AG20443 (cell line): ENCODE measurements at regions not wholly inside any gene's neighbourhood (a gene's known extent, or its start where the extent isn't known, plus 50 kb on each side); places are given as distances from the start of the nearest gene placed in this dataset.
"Not testable (repeated sequence)": the region's sequence is repeated elsewhere in the genome, so short reads cannot be mapped to it uniquely, and the experiment has no call there.

Experiments used
- DNase-seq: peaks from one replicate; pipeline ENCODE4 v3.0.0; 2012; ENCODE audit warnings: low spot score, mixed read lengths

DNA sequence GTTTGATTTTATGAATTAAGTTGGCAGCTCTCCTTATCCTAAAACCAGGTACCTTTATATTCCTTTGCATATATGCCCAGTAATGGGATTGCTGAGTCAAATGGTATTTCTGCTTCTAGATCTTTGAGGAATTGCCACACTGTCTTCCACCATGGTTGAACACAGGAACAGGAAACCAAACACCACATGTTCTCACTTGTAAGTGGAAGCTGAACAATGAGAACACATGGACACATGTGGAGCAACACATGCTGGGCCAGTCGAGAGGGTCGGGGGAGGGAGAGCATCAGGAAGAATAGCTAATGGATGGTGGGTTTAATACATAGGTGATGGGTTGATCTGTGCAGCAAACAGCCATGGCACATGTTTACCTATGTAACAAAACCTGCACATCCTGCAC is 214.6 kb downstream of the BLID start:
- DNase-seq: not testable (repeated sequence)

DNA sequence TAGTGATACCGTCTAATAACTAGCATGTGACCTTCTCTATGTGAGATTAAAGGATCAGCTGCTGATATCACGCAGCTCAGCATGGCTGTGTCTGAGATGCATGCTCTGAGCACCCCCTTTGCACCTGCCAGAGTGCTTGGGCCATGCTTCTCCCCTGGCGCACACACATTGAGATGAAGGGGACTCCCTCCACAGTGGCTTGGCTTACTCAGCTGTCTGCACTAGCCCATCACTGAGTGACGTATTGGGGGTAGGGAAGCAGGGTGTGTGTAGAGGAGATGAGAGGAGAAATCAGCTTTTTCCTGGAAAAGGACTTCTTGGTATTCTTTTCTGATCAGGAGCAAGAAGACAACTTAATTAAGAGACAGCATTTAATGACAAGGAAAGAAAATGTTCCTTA is 216.5 kb downstream of the BLID start:
- no peak for DNase-seq

DNA sequence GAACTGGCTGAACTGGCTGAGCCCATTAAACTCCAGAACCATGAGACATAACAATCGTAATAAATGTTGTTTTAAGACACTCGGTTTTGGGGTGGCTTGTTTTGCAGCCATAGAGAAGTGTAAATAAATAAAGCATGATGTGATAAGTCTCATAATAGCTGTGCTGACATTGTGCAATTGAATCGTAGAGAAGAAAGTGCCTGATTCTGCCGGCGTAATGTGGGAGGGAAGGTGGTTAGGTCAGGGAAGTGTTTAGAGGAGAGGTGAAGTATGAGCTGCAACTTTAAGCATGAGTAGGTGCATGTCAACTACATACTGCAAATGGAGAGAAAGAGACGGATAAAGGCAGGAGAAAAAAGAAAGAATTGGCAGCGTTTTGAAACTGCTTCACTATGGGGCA is 217.1 kb downstream of the BLID start:
- no peak for DNase-seq

DNA sequence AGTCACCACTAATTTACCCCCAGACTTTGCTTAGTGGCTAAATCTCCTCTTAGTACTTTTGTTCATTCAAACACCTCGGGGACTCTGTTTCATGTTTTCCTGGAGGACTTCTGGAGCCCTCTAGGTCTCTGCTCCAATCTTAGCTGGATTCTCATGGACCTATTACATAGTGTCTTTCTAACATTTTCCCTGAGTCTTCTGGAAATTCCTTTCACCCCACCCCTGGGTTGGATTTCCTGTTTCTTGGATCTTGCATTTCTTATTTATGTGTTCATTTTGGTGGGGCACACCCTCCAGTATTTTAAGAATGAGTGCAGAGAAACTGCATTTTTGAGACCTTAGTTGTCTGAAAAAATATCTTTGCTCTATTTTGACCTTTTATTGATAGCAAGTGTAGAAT is 220.1 kb downstream of the BLID start:
- DNase-seq: peak; percentile 68

DNA sequence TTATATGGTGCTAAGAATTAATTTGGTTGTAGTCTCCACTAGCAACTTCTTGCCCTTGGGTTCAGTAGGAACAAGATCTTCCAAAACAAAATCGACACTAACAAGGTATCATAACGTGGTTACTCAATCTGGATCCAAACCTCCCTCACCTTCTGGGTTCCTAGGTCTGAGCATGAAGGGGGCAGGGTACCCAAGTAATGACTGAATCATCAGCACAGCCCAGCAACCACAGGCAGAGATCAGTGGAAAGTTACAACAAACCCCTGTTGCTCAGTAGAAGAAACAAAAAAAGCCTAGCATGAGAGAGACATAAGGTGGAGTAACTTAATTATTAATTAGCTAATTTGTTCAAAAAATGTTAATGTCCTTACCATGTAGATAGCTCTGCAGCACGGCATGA is 221.4 kb downstream of the BLID start:
- DNase-seq: peak; percentile 47

DNA sequence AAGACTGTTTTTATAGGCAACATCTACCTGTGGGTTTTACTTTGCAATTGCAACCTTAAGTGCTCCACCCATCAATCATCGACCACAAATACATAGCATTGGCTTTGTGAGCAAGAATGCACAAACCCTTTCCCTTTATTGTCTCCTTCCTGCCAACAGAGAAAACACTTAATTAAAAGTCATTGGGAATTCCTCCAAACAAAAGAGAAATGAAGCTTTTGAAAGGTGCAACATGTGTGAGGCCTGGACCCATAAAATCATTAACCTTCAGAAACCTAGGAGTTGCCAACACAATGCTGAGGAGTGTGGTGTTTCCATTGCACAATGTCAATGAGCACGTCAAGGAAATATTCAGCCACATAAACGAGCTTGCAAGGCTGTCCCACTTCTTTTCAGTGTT is 223.2 kb downstream of the BLID start:
- peak; percentile 45 for DNase-seq

DNA sequence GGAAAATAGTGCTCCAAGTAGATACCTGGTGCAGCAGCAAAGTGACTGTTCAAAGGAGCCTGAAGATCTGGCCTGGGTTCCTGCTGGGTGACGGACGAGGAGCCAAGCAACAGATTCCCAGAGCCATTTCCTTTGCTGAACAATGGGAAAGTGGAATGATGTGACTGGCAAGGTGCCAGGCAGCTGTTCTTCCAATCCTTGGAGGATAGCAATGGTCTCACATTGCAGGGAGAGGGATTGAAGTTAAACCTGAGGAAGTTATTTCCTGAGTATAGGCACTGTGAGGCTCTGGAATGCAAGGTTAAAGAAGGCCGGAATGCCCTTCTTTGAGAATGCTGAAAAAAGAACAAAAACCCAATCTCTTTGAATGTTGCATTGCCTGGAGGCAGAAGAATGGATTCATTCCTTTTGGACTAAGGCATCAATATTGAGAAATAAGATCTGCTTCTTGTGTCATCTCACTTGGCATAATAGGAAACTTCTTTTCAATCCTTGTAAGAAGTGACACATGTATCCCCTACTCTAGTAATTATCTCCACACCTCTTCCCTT is 223.8 kb downstream of the BLID start:
- DNase-seq: peak; percentile 57

DNA sequence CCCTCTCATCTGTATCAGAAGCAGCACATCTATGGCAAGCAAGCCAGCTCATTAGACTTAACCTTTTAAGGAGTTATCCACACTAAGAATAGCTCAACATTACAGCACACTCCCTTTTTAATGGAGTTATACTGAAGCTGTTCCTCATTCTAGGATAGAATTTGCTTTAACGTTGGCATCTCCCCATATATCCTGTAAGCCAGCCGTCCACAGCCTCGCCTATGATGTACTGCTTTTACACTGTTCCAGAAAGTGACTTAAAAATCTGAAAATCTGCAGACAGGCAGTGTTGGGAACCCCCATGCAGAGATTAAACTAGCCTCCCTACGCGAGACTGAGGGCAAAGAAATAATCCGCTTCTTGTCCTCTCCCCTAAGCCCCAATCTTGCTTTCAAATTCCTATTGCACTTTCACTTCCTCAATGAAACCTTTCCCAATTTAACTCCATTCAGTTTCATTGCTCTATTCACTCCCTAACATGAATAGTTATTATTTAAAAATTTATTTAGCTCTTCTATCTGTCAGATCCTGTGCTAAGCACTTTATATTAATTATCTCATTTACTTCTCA is 225.0 kb downstream of the BLID start:
- no peak for DNase-seq

DNA sequence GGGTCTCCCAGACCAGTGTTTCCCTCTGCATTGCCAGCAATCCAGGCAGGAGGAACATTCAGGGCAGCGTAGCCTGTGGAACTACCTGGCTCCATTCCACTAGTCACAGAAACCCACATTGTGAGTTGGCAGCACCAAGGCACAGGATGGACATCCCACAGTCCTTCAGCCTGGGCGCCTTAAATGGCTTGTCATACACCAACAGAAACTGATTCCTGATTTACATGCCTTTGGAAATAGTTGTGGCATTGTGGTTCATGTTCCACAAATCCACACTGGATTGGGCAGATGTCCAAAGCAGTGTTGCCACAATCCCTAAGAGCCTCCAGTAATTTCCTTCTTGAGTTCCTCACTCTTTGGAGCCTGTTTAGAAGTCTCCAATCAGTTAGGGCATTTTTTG is 225.6 kb downstream of the BLID start:
- DNase-seq: peak; percentile 69

DNA sequence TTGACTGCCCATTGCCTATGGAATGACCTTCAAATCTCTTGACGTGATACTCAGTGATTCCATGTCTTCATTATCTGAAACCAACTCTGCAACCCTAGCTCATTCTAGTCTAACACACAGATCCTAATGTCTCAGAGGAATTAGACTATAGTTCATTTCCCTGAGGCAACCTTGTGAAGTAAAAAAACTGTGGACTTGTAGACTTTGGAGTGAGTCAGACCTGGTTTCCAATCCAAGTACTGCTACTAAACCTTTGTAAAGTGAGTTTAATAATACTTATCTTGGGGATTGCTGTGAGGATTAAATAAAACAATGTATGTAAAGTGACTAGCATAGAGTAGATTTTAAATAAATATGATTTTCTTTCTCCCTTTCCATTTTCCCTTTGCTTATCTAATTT is 226.1 kb downstream of the BLID start:
- DNase-seq: peak; percentile 48

DNA sequence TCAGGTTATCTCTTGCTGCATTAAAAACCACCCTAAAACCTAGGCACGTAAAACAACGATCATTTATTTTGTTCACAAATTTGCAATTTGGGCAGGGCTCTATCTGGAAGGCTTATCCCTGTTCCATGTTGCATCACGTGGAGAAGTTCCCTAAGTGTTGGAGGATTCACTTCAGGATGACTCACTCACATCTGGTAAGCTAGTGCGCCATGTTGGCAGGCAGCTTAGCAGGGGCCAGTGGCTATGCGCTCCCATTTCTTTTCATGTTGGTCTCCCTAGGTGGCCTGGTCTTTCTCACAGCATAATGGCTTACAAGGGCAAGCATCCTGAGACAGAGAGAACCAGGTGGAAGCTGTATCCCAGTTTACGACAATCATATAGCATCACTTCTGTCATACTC is 226.8 kb downstream of the BLID start:
- DNase-seq: no peak

DNA sequence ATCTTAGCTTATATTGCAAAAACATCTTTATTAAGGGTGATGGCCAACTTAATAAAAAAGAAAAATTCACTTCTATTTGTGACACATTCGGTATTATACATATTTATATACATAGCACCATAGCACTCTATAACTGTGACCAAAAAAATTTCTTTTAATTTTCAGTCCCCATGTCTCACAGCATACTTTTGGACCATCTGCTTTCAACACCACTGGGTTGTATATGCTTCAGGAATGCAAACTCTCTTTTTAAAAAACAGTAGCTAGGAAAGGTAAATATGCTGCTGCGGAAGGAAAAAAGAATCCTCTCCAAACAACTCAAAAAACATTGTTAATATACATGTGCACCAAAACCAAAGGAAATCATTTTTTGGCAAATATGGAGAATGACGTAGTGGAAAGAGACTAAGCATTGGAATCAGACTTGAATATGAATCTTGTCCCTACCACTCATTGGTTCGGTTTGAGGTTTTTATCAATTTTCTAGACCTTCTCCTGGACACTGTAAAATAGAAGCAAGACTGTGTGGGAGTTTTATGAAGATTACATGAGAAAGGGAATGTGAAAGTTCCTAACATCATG is 227.9 kb downstream of the BLID start:
- no peak for DNase-seq

DNA sequence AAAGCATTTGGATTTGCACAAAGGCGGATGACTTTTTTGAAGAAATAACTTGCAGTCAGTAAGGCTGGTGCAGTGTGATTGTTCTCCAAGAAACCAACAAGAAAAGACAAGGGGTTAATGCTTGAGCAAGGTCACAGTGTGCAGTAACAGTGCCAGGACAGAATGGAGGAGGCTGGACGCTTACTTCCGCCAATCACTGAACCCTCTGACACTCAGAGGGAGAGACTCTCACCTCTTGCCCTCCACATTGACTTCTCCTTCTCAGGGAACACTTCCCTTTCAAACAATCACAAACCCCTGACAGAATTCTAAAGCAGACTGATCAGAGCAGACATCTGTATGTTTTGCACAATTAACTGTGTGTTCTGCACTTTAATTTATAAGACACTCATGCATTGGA is 228.4 kb downstream of the BLID start:
- DNase-seq: no peak

DNA sequence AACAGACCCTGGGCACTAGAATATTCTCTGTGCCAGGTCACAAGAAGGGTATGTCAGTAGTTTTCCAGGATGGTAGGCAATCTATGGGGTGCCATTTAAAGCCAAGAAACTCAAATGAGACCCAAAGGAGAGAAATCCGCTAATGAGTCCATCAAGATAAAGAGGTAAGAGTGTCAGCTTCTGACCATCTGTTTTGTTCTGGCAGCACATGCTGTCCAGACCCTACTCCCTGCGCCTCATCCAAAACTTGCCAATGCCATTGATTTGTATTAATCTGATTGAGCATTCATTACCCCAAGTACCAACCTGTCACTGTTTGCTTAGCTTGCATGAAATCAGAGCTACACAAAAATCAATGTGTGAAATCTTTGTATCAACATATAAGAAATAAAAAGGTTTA is 229.0 kb downstream of the BLID start:
- no peak for DNase-seq

DNA sequence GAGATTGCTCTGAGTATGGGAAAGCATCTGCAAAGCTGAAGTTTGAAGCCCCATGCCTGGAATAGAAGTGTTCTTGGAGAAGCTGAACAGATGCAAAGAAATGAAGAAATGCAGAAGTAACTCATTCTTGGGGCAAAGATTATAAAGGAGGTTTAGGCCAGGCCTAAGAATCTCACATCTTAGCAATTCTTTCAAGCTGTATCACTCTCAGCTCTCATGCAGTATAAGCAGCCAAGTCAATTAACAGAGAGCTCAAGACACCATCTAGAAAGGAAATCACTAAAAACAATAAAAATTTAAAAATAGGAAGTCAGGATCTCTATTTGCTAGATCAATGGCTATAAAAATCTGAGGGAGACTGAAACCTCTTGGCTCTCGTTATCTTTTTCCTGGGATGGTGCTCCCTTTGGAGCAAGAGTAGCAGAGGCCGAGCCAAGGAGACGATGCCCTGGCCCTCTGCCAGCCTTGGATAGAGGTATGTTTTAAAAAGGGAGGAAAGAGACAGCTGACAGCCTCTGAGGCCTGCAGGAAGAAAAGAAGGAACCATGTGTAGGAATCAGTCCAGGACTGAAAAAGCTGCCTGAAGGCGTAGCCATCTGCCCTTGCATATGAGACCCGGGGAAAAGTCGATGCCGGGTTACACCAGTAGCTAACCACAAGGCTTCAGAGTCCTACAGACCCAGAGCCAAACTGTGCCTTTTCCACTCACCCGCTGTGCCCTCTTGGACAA is 229.8 kb downstream of the BLID start:
- no peak for DNase-seq

DNA sequence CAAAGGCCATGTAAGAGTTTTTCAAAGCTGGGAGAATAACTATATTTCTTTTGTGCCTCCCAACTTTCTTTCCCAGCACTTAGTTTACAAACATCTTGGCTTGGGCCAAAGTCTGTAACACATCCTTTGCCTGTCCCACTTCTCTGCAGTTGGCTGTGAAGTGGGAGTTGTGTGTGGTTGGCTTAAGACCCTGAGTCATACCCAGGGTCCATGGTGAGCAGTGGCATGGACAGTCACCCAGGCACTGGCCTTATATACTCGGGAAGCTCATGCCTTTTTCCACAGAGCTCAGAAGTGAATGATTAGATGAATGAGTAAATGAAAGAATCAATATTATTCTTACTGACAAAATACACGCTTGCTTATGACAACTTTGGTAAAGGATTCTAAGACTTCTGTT is 231.4 kb downstream of the BLID start:
- DNase-seq: no peak

DNA sequence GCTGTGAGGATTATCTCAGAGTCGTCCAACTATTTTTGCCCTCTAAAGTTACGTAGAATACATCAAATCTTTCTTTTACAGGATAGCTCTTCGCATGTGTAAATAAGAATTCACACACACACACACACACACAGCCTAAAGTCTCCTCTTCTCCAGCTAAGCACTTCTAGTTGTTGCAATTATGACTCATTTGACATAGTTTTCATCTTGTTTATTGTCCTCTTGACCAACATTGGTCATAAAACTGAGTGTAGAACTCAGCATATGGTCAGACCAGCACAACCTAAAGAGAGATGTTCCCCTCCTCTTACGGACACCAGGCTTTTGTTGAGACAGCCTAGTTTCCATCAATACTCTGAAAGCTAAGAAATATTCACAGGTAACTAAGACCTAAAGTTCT is 234.2 kb downstream of the BLID start:
- DNase-seq: peak; percentile 57

DNA sequence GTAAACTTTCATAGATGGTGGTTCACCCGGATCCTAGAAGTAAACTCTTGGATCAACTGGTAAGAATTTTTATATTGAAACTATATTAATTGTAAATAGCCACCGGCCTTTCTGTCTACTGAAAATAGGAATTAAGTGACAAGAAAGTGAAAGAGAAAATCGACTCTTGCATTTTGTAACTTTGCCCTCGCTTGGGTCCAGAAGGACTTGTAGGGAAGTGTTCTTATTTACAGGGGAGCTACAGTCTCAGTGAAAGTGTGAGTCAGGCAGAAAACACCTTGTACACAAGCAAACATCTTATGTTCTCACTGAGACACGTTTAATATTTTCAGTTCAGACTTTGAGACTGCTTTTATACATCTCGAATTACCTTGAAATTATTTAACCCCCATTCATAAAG is 238.9 kb downstream of the BLID start:
- no peak for DNase-seq

DNA sequence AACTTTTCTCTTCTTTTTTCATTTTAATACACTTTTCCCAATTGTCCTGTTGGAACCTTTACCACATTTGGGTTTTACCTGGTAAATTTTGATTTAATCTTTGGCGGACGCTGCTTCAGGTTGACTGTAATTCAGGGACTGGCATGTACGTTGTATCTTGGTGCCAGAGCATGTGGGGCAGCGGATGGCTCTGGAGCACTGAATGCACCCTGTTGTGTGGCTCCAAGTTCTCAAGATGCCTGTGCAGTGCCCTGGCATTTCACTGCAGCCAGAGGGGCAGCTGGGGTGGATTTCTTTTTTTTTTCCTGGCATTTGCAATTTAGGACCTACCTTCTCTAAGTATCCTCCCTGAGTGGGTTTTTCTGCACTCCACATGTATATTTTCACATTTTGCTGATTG is 242.2 kb downstream of the BLID start:
- no peak for DNase-seq

DNA sequence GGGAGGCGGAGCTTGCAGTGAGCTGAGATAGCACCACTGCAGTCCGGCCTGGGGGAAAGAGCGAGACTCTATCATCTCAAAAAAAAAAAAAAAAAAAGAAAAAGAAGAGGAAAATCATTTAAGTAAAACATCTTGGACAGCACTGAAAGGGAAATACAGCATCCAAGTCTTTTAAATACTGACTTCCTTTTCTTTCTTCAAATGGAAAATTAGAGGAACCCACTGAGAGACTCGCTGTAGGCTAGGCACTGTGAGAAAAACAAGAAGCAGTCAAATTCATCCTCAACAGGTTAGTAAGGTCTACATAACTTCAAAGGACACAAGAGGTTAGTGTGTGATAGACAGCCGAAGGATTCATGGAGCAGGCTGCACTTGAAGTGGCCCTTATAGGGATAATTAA is 243.7 kb downstream of the BLID start:
- no peak for DNase-seq

DNA sequence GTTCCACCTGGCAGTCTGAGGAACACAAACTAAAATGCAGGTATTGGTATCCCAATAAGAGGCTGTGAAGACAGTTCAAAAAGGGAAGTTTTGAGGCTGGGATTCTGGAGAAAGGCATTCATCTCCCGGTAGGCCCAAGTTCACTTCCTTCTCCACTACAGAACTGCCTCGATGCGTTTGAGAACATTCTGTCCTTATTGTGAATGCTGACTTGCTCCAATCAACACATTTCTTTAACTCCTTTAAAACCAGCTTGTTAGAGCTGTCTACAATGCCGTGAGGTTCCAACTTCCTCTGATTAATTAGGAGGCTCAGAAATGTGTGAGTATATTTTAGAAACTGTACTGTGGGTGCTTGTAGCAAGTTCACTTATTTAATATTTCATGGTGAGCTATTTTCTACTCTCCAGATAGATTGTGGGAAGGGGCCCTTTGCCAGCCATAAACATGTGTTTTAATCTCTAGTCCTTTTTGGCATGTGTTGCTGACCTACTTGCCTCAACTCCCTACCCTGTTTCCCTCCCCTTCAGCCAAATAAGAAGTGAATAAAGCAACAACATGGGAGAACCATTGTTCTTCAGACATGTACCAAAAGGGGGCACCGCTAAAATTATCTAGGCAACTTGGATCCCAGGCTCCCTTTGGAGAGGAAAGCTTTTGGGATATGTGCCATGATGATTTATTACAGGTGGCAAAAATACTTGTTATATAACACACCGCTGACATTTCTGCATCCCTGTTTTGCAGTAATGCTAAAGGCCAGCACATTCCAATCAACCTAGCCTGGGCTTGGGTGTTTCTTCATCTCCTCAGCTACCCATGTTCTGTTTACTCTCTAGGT is 245.6 kb downstream of the BLID start:
- DNase-seq: peak; percentile 32

DNA sequence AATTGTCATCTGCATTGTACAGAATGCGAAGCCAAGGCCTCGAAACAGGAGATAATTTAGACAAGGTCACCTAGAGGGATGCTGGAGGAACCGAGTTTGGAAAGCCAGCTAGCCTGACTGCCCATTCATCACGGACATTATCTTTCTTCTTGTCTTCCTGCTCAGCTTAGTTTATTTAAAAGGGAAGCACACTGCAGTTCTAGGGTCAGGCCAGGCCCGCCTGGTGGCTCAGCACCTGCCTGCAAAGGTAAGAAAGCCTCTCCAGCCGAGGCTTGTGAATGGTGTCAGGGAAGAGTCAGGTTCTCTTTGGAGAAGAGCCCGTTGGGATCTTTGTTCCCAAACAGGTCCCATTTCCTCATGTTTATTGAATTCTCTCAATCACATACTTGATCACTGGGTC is 246.5 kb downstream of the BLID start:
- DNase-seq: no peak

DNA sequence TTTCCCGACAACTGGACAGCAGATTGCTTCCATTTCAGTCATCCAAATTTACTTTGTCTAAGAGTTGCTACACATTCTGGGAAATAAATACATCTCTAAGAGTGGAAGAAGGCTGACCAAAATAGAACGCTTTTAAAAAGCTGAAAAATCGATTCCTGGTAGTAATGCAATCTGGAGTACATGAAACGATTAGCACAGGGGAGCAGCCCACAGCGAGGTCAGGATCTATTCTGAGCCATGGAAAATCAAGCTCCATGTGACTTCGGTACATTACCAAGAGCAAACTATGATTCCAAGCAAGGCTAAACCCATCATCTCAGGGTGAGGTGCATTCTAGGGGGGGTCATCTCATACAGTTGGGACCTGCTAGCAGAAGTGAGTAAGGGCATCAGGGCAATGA is 249.3 kb downstream of the BLID start:
- DNase-seq: no peak
